ENCODE measurements at regions not wholly inside any gene's neighbourhood (a gene's known extent, or its start where the extent isn't known, plus 50 kb on each side); places are given as distances from the start of the nearest gene placed in this dataset.

GRCh38 chr1:228825041-228825440 lies 89.8 kb downstream of the RHOU start:
- H3K4me3 ChIP-seq (ENCODE audit: low read depth in 2 of 2, low read length in 2 of 2): no peak overlapping the region
- DNase-seq (ENCODE audit: low read depth, low spot score) (no peak), ATAC-seq (no peak)
- H3K27ac ChIP-seq (ENCODE audit: low read length): no peak overlapping the region
- no peaks in the 10 kb centered on the region for H3K36me3 ChIP-seq (ENCODE audit: control insufficient read depth, insufficient read depth, low read length)
- POLR2A ChIA-PET: no interaction called here
- CTCF ChIA-PET: no interaction called here
- TF ChIP-seq CTCF (IDR thresholded peaks at IDR 0.05): no peak
- no peak for TF ChIP-seq REST (IDR thresholded peaks at IDR 0.05; ENCODE audit: insufficient read depth in 1 of 2, low read depth in 2 of 2, low read length in 1 of 2)
- no peak for TF ChIP-seq POLR2AphosphoS5 (IDR thresholded peaks at IDR 0.05; ENCODE audit: low read depth, low read length)
- TF ChIP-seq SIN3A (IDR thresholded peaks at IDR 0.05; ENCODE audit: borderline replicate concordance, insufficient read depth, low read depth, low read length): no peak
- no peak for TF ChIP-seq TCF7L2 (IDR thresholded peaks at IDR 0.05; ENCODE audit: low read depth, low read length)
- in situ Hi-C loops (cut with HindIII; ENCODE audit: low pct_unique_long_range_greater_than_20kb, low sequenced_read_pairs): no loop called here
- no peaks in the 10 kb centered on the region; the same call in 1 of the 2 replicates for H3K4me1 ChIP-seq (ENCODE audit: control insufficient read depth, insufficient read depth, low read length)
- no TSS peak for BruUV-seq (replicated peaks)
- no peaks in the 10 kb centered on the region for H3K27me3 ChIP-seq (ENCODE audit: control insufficient read depth, insufficient read depth, low read length)
- H3K9me3 ChIP-seq (ENCODE audit: control insufficient read depth, insufficient read depth, low read depth, low read length): no peaks in the 10 kb centered on the region
- intact Hi-C loops (cut with micrococcal nuclease; ENCODE audit: unreplicated experiment): no loop called here

GRCh38 chr1:228825840-228826484 lies 90.7 kb downstream of the RHOU start:
- TF ChIP-seq POLR2AphosphoS5 (IDR thresholded peaks at IDR 0.05; ENCODE audit: low read depth, low read length) (no peak), CTCF (IDR thresholded peaks at IDR 0.05) (no peak), TCF7L2 (IDR thresholded peaks at IDR 0.05; ENCODE audit: low read depth, low read length) (no peak), SIN3A (IDR thresholded peaks at IDR 0.05; ENCODE audit: borderline replicate concordance, insufficient read depth, low read depth, low read length) (no peak), REST (IDR thresholded peaks at IDR 0.05; ENCODE audit: insufficient read depth in 1 of 2, low read depth in 2 of 2, low read length in 1 of 2) (no peak)
- H3K4me3 ChIP-seq (ENCODE audit: low read depth in 2 of 2, low read length in 2 of 2): no peak overlapping the region
- ATAC-seq: no peak
- H3K9me3 ChIP-seq (ENCODE audit: control insufficient read depth, insufficient read depth, low read depth, low read length): no peaks in the 10 kb centered on the region
- no peak overlapping the region for H3K27ac ChIP-seq (ENCODE audit: low read length)
- in situ Hi-C loops (cut with HindIII; ENCODE audit: low pct_unique_long_range_greater_than_20kb, low sequenced_read_pairs): no loop called here
- H3K27me3 ChIP-seq (ENCODE audit: control insufficient read depth, insufficient read depth, low read length): no peaks in the 10 kb centered on the region
- DNase-seq (ENCODE audit: low read depth, low spot score): no peak
- ChIA-PET POLR2A (no interaction called here), CTCF (no interaction called here)
- no peaks in the 10 kb centered on the region for H3K36me3 ChIP-seq (ENCODE audit: control insufficient read depth, insufficient read depth, low read length)
- peaks cover 6% of the 10 kb centered on the region for H3K4me1 ChIP-seq (ENCODE audit: control insufficient read depth, insufficient read depth, low read length)
- BruUV-seq (replicated peaks): no TSS peak
- intact Hi-C loops (cut with micrococcal nuclease; ENCODE audit: unreplicated experiment): no loop called here

Measured in Panc1 (cell line).